ENCODE measurements at regions not wholly inside any gene's neighbourhood (a gene's known extent, or its start where the extent isn't known, plus 50 kb on each side); places are given as distances from the start of the nearest gene placed in this dataset.

DNA sequence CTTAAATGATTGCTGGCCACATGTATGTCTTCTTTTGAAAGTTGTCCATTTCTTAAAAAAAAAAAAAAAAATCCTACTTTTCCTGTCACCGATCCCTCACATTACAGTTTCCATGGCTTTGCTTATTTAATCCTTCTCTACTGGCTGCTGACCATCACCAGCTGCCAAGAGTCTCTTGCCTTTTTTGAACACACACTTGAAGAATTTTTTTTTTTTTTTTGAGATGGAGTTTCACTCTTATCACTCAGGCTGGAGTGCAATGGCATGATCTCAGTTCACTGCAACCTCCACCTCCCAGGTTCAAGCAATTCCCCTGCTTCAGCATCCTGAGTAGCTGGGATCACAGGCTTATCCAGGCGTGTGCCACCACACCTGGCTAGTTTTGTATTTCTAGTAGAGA lies 134.0 kb downstream of the ANXA5 start:
- no peak overlapping the region for H2AFZ ChIP-seq (ENCODE audit: low read length)
- no peaks in the 10 kb centered on the region for H3K9me3 ChIP-seq (ENCODE audit: low read length)
- no peaks in the 10 kb centered on the region for H3K79me2 ChIP-seq (ENCODE audit: insufficient read depth, low read depth, low read length)
- H3K36me3 ChIP-seq (ENCODE audit: insufficient read depth, low read length): no peaks in the 10 kb centered on the region
- ChIA-PET CTCF (ENCODE audit: unreplicated experiment) (no interaction called here), POLR2A (no interaction called here)
- H3K27ac ChIP-seq (ENCODE audit: low read depth, low read length, poor library complexity, severe bottlenecking): no peak overlapping the region
- H3K4me2 ChIP-seq (ENCODE audit: low read length): no peak overlapping the region
- H3K9me2 ChIP-seq (ENCODE audit: insufficient read depth, low read length): no peaks in the 10 kb centered on the region
- DNase-seq (ENCODE audit: low spot score): no peak
- H4K20me1 ChIP-seq (ENCODE audit: insufficient read depth, low read length): no peaks in the 10 kb centered on the region
- no TSS peak for BruUV-seq (replicated peaks)
- H3K4me1 ChIP-seq (ENCODE audit: insufficient read depth, low read length, poor library complexity, severe bottlenecking): no peaks in the 10 kb centered on the region
- H3K4me3 ChIP-seq (ENCODE audit: low read depth, low read length, poor library complexity, severe bottlenecking): no peak overlapping the region
- TF ChIP-seq EZH2phosphoT487 (IDR thresholded peaks at IDR 0.05; ENCODE audit: borderline replicate concordance, low read depth, low read length) (no peak), CTCF (conservative IDR thresholded peaks at IDR 0.05; ENCODE audit: low read length) (no peak)
- intact Hi-C loops (cut with micrococcal nuclease; ENCODE audit: unreplicated experiment): no loop called here

DNA sequence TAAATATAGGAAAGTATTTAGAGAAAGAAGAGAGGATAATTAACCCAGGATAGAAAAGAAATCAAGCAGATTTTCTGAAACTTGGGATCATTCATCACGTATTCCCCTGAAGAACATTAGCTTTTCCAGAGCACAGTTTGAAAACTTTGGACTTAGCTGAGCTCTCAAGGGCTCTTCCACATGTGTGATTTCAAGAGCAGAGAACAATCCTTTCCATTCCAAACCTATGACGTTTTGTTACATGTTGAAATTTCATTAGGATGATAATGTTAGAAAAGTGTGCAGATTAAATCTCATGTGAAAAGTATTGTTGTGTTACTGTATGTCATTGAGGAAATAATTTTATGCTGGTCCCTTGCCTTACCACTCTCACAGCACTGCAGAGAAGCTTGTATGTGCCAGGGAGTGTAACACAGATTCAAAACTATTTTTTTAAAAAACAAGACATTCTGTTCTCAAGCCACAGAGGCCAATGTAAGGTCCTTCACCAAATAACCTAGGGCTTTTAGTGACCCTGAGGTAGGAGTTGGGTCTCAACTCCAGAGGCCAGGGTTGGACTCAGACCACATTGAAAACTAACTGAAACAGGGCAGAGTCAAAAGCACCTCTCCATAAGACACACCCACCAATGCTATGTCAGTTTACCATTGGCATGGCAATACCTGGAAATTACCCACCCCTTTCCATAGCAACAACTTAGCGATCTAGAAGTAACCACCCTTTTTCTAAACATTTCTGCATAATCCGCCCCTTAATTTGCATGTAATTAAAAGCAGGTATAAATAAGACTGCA lies 141.3 kb downstream of the ANXA5 start:
- ChIA-PET CTCF (ENCODE audit: unreplicated experiment) (no interaction called here), POLR2A (interaction anchor here (0.8 to 1.1 kb wide), 2 partner anchors 9 to 165 kb away, joined by 3 read pairs; no protein-coding TSS in a partner anchor)
- BruUV-seq (replicated peaks): no TSS peak
- no peak overlapping the region for H3K4me2 ChIP-seq (ENCODE audit: low read length)
- no peaks in the 10 kb centered on the region for H3K9me3 ChIP-seq (ENCODE audit: low read length)
- no peaks in the 10 kb centered on the region for H3K79me2 ChIP-seq (ENCODE audit: insufficient read depth, low read depth, low read length)
- no peaks in the 10 kb centered on the region for H3K36me3 ChIP-seq (ENCODE audit: insufficient read depth, low read length)
- H4K20me1 ChIP-seq (ENCODE audit: insufficient read depth, low read length): no peaks in the 10 kb centered on the region
- H3K4me1 ChIP-seq (ENCODE audit: insufficient read depth, low read length, poor library complexity, severe bottlenecking): no peaks in the 10 kb centered on the region
- no peak for DNase-seq (ENCODE audit: low spot score)
- TF ChIP-seq CTCF (conservative IDR thresholded peaks at IDR 0.05; ENCODE audit: low read length): no peak
- TF ChIP-seq EZH2phosphoT487 (IDR thresholded peaks at IDR 0.05; ENCODE audit: borderline replicate concordance, low read depth, low read length): no peak
- no peaks in the 10 kb centered on the region for H3K9me2 ChIP-seq (ENCODE audit: insufficient read depth, low read length)
- no peak overlapping the region for H3K4me3 ChIP-seq (ENCODE audit: low read depth, low read length, poor library complexity, severe bottlenecking)
- no peak overlapping the region for H3K27ac ChIP-seq (ENCODE audit: low read depth, low read length, poor library complexity, severe bottlenecking)
- intact Hi-C loops (cut with micrococcal nuclease; ENCODE audit: unreplicated experiment): no loop called here
- H2AFZ ChIP-seq (ENCODE audit: low read length): no peak overlapping the region

DNA sequence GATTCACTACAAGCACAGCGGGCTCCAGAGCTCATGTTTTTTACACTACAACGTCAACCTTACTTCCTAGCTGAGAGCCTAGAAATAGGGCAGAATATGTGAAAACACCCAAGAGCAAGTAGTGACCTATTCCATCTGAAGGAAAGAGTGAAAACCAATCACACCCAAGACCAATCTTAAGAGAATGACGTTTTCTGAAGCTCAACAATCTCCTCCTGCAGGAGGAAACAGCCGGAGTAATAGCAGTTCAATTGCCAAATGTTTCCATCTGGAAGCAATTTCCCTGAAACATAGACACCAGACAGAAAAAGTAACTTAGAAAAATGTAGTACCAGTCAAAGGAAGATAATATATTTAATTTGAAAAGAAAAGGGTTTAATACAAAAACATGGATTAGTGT lies 142.4 kb downstream of the ANXA5 start:
- POLR2A ChIA-PET: interaction anchor here (0.6 to 1.1 kb wide), 3 partner anchors 13 to 164 kb away, joined by 3 read pairs; no protein-coding TSS in a partner anchor
- Histone ChIP-seq H3K27ac (ENCODE audit: low read depth, low read length, poor library complexity, severe bottlenecking) (no peak overlapping the region), H3K36me3 (ENCODE audit: insufficient read depth, low read length) (no peaks in the 10 kb centered on the region), H2AFZ (ENCODE audit: low read length) (no peak overlapping the region), H4K20me1 (ENCODE audit: insufficient read depth, low read length) (no peaks in the 10 kb centered on the region), H3K79me2 (ENCODE audit: insufficient read depth, low read depth, low read length) (no peaks in the 10 kb centered on the region), H3K9me2 (ENCODE audit: insufficient read depth, low read length) (no peaks in the 10 kb centered on the region), H3K4me1 (ENCODE audit: insufficient read depth, low read length, poor library complexity, severe bottlenecking) (no peaks in the 10 kb centered on the region), H3K9me3 (ENCODE audit: low read length) (no peaks in the 10 kb centered on the region), H3K4me3 (ENCODE audit: low read depth, low read length, poor library complexity, severe bottlenecking) (no peak overlapping the region), H3K4me2 (ENCODE audit: low read length) (no peak overlapping the region)
- no peak for DNase-seq (ENCODE audit: low spot score)
- intact Hi-C loops (cut with micrococcal nuclease; ENCODE audit: unreplicated experiment): no loop called here
- TF ChIP-seq EZH2phosphoT487 (IDR thresholded peaks at IDR 0.05; ENCODE audit: borderline replicate concordance, low read depth, low read length) (no peak), CTCF (conservative IDR thresholded peaks at IDR 0.05; ENCODE audit: low read length) (no peak)
- CTCF ChIA-PET (ENCODE audit: unreplicated experiment): no interaction called here
- no TSS peak for BruUV-seq (replicated peaks)

Measured in OCI-LY7 (cell line).